DMS53 treated with DMSO at 0.1 percent for 48 hours (cell line): ENCODE measurements at regions not wholly inside any gene's neighbourhood (a gene's known extent, or its start where the extent isn't known, plus 50 kb on each side); places are given as distances from the start of the nearest gene placed in this dataset.

Experiments used
- DNase-seq: peaks from one replicate; lab custom pipeline; 2025; ENCODE audit not compliant: unreplicated experiment; lab: John Stamatoyannopoulos, UW

DNA sequence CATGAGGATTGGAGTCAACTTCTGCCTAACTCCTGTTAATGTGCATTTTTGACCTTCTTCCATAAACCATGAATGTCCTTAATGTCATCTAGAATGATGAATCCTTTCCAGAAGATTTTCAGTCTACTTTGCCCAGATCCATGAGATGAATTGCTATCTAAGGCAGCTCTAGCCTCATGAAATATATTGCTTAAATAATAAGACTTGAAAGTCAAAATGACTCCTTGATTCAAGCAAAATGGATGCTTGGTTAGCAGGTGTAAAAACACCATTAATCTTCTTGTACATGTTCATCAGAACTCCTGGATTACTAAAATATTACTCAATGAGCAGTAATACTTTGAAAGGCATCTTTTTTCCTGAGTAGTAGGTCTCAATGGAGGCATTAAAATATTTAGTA lies 238.5 kb upstream of the ZC3H12C start:
- DNase-seq = no peak

DNA sequence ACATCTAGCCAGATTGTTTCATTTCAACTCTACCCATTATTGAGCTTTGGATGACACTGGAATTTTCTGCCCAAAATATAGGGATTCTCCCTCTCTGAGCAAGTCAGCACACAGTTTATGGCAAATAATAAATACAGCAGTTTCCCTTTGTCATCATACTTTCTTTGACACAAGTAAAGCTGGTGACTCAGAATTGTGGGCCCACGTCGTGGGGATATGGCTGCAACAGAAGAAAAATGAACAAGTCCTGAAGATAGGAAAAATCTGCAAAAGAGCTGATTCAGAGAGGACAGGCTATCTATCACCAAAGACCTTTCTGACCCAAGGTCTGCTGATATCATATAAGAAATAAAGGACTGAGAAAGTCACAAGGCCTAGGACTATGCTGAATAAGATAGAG lies 236.3 kb upstream of the ZC3H12C start:
- no peak for DNase-seq

DNA sequence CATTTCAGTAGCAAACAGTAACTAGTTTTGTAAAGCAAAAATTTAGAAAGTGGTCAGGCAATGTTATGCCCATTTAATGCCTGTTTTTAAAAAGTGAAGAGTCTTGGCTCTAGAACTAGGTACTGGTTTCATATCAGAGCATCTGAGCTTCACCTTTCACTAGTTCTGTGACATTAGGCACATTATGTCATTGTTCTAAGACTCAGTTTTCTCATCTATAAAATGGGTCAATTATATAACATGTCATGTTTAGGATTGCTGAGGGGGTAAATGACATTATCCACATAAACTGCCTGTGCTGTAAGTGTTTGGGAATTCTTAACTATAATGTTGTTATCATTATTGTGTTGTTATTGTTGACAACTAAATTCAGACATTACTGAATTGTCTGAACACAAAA lies 235.6 kb upstream of the ZC3H12C start:
- DNase-seq = no peak

DNA sequence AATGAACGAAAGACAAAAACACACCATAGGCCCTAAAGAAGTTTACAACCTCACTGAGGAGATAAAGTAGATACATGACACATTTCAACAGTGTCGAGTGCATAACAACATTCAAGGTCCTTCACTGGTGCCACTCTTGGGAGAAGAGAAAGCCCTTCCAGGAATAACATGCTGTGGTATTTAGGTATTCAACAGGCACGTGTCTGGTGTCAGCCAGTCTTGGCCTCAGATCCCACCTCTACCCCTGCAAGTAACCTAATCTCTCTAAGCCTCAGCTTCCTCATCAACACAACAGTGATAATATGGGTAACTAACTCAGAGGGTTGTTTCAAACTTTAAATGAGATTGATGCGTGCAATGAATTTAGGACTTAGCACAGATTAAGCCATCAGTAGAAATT lies 235.0 kb upstream of the ZC3H12C start:
- no peak for DNase-seq

DNA sequence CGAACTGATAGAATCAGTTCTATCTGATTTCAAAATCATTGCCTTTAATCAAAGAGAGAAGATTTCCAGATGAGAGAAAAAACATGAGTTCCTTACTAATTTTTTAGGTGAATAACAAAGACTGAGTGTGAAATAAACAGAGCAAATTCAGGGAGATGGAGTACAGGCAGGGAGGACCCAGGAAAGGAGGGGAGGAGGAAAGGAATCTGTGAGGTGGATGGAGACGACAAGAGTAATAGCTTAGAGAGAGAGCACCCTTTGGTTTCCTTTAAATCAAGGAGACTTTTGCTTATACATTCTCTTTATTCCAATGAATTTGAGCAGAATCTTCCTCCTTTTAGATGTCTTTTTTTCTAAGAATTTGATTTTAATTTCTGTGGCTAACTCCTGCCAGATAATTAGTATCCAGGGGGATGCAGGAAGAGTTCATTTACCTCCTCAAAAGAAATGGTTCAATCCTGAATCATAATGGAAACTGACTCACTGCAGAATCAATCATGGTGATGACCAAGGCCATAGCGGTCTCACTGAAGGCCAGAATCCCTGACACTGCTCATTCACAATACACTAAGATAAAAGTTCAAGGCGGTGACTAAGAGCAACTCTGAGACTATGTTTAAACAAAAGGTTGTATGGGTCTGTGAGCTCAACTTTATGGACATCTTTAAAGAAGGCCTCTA lies 234.0 kb upstream of the ZC3H12C start:
- no peak for DNase-seq

DNA sequence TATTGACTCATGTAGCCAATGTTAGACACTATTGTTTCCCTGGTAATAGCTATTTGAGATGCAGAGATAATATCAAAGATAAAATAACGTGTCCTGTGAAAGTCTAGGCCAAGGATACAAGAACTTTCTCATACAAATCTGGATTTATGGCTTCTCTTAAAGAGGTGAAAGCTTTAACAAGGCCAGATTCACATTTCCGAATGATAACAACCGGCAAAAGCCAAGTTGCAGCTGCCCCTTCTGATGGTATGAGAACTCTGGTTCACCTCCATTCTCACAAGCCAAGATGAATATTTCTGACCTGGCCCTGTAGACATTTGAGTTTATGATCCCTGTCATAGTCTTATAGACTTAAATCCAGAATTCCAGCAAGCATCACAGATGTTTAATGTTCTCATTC lies 230.4 kb upstream of the ZC3H12C start:
- no peak for DNase-seq

DNA sequence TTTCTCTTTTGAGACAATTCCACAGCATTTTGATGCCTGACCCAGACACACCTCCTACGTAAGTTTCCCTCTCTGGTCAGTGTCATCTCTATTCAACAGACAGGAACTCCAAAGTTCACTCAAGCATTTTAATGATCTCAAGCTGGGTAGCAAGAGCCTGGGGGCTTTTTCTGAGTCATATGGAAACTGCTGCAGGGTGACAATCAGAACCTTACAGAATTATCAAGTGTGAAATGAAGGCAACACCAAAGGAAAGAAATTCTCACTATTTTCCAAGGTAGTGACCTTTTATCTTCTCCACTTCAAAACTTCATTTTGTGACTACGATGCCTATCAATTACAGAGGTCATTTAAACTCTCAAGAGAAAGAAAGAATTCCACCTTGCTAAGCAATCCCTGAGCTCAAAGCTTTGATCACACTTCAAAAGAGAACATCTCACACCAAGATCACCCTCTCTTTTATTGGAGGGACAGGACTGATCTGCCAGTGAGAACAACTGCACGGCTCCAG lies 229.0 kb upstream of the ZC3H12C start:
- no peak for DNase-seq

DNA sequence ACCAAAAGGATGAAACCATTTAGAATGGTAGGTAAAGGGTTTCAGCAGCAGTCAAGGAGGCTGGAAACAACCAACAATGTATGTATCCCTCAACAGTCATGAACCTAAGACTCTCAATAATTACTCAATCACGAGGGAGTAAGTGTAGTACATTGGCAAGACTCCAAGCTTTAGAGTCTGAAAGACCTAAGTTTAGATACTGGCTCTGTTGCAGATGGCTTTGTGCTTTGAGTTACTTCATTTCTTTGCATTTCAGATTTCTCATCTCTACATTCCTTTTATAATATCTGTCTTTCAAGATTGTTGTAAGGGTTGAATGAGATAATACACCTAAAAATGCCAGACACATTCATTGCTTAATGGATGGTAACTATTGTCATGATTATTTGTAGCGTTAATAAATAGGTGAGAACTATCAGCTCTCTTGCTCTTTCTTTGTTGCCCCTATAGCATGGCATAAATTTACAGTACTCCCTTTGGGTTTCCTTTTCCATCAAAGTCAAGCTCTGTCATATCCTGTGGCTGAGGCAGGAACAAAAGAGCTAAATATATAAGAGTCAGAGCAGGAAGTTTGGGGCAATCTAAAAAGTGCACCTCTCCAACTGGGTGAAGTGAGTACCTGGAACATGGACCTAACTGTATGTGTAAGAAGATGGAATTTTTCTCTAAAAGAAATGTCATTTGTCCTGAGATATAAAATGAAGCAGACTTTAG lies 228.2 kb upstream of the ZC3H12C start:
- DNase-seq = no peak

DNA sequence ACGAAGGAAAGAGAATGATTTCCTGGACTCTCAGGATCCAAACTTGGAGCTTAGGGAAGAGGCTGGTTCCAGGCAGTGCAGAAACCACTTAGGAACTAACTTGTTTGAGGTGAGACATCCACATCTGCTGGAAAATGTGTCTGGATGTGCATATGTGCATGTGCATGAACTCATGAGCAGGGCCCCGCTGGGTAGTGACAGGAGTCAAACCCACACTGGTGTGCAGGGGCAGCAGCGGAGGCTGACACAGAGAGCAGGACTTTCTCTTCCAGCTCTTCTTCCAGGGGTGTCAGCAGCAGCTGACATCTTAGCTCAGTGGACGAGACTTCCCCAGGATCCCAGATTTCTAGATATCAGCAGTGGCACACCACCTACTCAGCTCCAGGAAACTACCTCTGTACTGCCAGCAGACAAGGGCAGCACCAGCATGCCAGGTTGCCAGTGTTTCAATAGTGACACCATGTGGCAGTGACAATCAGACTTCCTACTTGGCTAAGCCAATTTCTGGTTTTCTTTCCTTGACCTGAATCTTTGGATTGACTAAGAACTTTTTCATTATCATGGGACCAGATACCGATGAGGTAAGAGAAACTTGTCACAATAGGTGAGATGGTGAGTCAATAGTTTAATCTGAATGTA lies 227.5 kb upstream of the ZC3H12C start:
- DNase-seq = peak; percentile 13

DNA sequence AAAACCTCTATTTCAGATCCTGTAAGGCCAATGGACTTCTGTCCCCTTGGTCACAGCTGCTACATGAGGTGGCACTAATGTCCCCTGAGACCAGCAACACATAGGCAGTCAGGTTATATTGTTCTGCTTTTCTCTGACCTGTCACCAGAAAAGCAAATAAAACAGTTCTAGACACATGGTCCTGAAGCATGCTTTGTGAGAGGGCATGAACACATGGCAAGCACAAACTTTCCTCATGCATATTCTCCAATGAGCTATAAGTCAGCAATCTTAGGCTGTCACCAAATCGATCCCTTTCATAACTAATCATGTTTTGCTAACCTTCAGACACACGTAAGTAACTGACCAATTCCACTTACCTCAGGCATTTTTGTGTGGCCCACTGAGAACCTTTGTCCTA lies 225.4 kb upstream of the ZC3H12C start:
- DNase-seq = no peak

DNA sequence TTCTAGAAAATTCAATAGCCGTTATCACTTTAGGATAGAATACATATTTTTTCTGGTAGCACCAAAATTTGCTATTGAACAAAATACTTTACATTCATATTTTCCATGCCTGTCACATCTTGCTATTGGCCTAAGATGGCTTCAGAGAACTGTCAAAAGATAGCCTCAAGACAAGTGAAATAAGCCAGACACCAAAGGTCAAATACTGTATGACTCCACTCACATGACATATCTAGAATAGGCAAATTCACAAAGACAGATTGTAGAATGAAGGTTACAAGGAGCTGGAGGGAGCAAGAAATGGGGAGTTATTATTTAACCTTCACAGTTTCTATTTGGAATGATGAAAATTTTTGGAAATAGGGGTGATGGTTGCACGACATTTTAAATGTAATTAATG lies 223.7 kb upstream of the ZC3H12C start:
- DNase-seq = no peak

DNA sequence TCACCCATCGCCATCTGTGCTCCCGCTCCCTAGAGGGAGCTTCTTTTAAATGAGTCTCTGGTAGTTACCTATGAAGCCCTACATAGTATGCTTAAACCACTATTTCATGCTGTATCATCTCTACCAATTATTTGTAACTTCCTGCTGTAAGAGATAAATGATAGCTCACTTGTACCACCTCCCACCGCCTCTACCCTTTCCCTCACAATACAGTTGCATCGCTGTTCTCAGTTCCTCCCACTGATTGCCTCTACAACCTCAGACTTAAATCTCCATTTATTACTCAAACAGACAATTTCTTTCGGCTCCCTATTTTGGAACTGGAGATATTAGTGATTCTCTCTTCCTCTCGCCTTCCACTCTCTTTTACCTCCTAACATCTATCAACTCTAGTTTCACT lies 222.9 kb upstream of the ZC3H12C start:
- DNase-seq = no peak

DNA sequence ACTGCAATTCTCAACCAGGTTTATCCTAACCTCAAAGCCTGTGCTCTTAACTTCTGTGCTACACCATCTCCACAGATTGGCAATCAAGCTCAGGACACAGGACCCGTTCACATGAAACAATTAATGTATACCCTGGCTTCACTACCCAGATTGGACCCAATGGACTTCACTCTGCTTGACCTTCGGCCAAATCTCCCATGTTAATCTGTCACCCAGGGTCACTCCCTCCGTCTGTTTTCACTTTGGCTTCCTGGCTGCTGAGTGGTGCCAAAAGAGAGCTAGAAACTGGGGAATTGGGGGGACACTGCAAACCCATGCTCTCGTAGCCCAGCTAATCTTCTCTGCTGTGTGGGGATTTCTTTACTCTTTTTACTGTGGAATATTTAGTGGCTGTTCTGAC lies 216.1 kb upstream of the ZC3H12C start:
- no peak for DNase-seq

DNA sequence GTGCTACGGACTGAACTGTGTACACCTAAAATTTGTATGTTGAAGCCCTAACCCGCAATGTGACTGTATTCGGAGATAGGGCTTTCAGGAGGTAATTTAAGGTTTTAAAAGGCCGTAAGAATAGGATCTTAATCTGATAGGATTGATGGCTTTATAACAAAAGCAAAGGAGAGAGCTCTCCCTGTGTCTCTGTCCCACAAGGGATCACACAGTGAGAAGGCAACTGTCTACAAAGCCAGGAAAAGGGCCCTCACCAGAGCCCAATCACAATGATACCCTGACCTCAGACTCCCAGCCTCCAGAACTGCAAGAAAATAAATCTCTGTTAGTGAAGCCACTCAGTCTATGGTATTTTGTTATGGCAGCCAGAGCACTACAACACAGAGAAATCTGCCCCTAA lies 208.7 kb upstream of the ZC3H12C start:
- no peak for DNase-seq

DNA sequence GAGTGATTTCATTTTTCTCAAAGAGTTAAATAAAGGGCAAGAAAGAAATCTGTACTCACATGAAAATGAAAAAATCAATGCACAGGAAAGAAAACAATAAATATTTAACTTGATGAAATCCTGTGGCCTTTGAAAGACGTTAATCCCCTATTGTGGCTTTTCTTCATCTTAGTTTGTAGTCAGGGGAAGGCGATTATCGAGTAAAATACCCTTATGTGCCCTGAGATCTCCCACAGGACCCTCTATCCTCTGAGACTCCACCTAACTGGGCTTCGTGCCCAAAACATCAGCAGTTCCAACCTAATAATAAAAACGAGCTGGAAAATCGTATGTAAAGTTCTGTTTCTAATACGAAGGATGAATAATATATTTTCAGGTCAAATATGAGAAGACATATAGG lies 208.2 kb upstream of the ZC3H12C start:
- no peak for DNase-seq

DNA sequence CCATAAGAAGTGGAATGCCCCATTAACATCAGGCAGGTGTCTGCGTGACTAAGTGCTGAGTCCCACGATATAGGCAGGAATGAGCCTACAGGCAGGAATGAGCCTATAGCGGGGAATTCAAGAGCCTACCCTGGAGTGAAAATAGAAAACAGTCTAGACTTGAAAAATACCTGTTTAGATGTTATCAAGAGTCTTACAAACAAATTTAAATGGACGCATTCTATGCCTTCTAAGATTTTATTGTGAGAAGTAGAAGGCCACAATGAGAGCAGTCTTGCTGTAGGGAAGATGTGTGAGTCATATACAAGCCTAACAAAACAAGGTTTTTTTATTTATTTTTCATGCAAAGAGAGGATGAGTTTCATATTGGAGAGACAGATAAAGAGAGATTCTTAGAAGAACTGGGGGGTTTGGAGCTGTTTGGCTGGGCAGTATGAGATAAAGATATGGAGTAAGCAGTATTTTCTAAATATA lies 200.8 kb upstream of the ZC3H12C start:
- DNase-seq = no peak

DNA sequence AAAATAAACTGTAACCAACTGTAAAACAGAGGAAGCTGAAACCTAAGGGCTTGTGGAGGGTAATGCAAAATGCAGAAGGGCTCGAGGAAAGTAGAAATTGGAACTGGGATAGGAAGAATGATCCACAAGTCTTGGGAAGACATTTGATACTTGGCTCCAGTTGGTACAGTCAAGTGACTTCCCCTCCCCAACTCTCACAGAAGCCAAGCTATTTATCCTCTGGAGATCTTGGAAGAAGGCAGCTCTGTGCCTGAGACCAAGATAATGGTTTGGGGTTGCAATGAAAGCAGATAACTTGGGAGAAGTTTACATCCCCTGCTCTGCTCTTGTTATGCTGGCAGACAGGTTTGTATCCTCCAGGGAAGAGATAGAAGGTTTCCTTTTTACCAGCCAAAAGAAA lies 198.9 kb upstream of the ZC3H12C start:
- no peak for DNase-seq

DNA sequence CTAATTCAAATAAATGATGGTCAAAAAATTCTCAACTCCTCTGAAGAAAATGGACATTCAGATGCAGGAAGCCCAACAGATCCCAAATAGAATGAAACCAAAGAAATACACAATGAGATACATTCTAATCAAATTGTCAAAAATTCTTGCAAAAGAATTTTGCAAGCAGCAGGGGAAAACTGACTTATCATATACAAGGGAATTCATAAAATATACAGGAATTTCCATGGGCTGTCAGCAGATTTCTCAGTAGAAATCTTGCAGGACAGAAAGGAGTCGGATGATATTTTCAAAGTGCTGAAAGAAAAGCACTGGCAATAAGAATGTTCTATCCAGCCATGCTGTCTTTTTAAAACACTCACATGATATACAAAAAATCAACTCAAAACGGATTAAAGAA lies 194.6 kb upstream of the ZC3H12C start:
- no peak for DNase-seq

DNA sequence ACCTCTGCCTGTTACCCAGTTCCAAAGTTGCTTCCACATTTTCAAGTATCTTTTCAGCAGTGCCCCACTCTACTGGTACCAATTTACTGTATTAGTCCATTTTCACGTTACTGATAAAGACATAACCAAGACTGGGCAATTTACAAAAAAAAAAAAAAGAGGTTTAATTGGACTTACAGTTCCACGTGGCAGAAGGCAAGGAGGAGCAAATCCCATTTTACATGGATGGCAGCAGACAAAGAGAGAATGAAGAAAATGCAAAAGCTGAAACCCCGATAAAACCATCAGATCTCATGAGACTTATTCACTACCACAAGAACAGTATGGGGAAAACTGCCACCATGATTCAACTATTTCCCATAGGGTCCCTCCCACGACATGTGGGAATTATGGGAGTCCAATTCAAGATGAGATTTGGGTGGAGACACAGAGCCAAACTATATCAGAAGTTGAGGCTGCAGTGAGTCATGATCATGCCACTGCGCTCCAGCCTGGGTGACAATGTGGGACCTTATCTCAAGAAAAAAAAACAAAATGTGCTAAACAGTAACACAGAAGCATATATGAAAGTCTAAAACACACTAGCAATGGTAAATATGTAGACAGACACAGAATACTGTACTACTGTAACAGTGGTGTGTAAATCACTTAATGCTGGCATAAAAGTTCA lies 190.3 kb upstream of the ZC3H12C start:
- DNase-seq = no peak

DNA sequence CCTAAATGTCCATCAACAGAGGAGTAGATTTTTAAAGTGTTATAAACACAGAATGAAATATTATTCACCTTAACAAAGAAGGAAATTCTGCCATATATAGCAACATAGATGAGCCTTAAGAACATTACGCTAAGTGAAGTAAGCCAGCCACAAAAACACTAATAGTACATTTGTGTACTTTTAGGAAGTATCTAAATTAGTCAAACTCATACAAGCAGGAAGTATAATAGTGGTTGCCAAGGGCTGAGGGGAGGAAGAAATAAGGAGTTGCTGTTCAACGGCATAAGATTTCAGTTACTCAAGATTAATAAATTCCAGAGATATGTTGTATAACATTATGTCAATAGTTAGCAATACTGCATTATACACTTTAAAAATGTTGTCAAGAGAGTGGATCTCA lies 181.7 kb upstream of the ZC3H12C start:
- no peak for DNase-seq

DNA sequence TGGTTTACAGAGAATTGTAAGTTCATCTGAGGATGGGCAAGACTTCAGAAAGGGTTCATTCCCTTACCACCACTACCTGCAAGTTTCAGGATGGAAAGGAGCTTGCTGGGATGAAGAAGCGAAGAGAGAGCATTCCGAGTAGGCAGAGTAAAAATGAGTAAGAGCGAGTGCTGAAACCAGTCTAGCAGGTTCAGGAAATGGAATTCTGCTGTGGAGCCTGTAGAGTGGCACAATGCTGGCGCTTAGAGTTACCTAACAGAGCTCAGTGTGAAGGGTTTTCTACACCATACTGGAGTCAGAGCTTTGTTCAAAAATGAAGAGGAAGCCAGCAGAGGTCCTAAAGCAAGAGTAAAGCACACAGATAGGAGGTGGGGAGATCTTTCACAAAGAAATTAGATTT lies 179.2 kb upstream of the ZC3H12C start:
- peak; percentile 85 for DNase-seq
